B cell (primary cell): ENCODE measurements at regions not wholly inside any gene's neighbourhood (a gene's known extent, or its start where the extent isn't known, plus 50 kb on each side); places are given as distances from the start of the nearest gene placed in this dataset.

Experiments used
- ATAC-seq: fragments of 200-7000 bp; cut with Tn5 transposase; one replicate; pipeline ENCODE4 v1.10.0; 2021; ENCODE audit warnings: low read depth, mild to moderate bottlenecking, moderate number of reproducible peaks, moderate library complexity
- CTCF ChIA-PET: fragments of 350-600 bp; sonication (Branson Sonifier 250); formaldehyde crosslinking; loops from one replicate; lab custom pipeline; 2021; ENCODE audit warnings: antibody characterized with exemption, inconsistent platforms; lab: Charles Lee
- POLR2A ChIA-PET: fragments of 350-600 bp; sonication (Branson Sonifier 250); formaldehyde crosslinking; loops from one replicate; lab custom pipeline; 2021; ENCODE audit warnings: antibody characterized with exemption; lab: Charles Lee
- DNase-seq: peaks from one replicate; pipeline ENCODE4 v3.0.0; 2013
- H2AFZ ChIP-seq: 2 replicates; pipeline ENCODE4 v1.6.1; 2012; ENCODE audit warnings: mild to moderate bottlenecking, low read depth, low read length; ENCODE audit not compliant: insufficient read depth, poor library complexity, severe bottlenecking
- H3K27ac ChIP-seq, 2 donors: 1 replicate in 1 of 2; 2 replicates in 1 of 2; pipeline ENCODE4 v1.5.1; 2012 to 2013; ENCODE audit warnings: low read length in 2 of 2, mild to moderate bottlenecking in 2 of 2, moderate library complexity in 1 of 2
- H3K27me3 ChIP-seq, 4 experiments: fragments of 200-600 bp in 1 of 4; sonication (generic) in 1 of 4; replicated peaks in 1 of 4; 1 replicate in 2 of 4; 2 replicates in 2 of 4; pipeline versions ENCODE4 v1.6.1 to v1.7.0; 2013 to 2016; ENCODE audit warnings: low read length in 3 of 4, mild to moderate bottlenecking in 2 of 4, mixed read lengths in 1 of 4, moderate library complexity in 1 of 4; ENCODE audit not compliant: insufficient read depth in 4 of 4, control insufficient read depth in 3 of 4; ENCODE audit errors: control extremely low read depth in 1 of 4
- H3K36me3 ChIP-seq, 2 experiments: replicated peaks in 1 of 2; 1 replicate in 1 of 2; 2 replicates in 1 of 2; pipeline versions ENCODE4 v1.6.1 to v1.7.1; 2013; ENCODE audit warnings: low read length in 1 of 2; ENCODE audit not compliant: insufficient read depth in 2 of 2, control insufficient read depth in 1 of 2; ENCODE audit errors: control extremely low read depth in 1 of 2, extremely low read depth in 1 of 2
- H3K4me1 ChIP-seq, 2 donors: fragments of 200-600 bp in 1 of 2; sonication (generic) in 1 of 2; 1 replicate in 1 of 2; 2 replicates in 1 of 2; pipeline versions ENCODE4 v1.5.1 to v1.6.1; 2013 to 2017; ENCODE audit warnings: low read length in 2 of 2; ENCODE audit not compliant: control insufficient read depth in 2 of 2, insufficient read depth in 2 of 2
- H3K4me2 ChIP-seq: replicated peaks from 2 replicates; pipeline ENCODE3; 2012; ENCODE audit warnings: mild to moderate bottlenecking, low read depth, low read length; ENCODE audit not compliant: poor library complexity, severe bottlenecking
- H3K4me3 ChIP-seq, 5 experiments: fragments of 200-600 bp in 1 of 5; sonication (generic) in 1 of 5; 1 replicate in 3 of 5; 2 replicates in 2 of 5; pipeline versions ENCODE4 v1.5.1 to v1.7.0; 2011 to 2016; ENCODE audit warnings: low read length in 4 of 5, mild to moderate bottlenecking in 4 of 5, low read depth in 2 of 5, control low read depth in 1 of 5, moderate library complexity in 1 of 5; ENCODE audit not compliant: insufficient read depth in 1 of 5; ENCODE audit errors: control extremely low read depth in 1 of 5, extremely low read depth in 1 of 5
- H3K79me2 ChIP-seq: fragments of 200-600 bp; sonication (generic); one replicate; pipeline ENCODE4 v1.6.0; 2016; ENCODE audit warnings: low read length; ENCODE audit not compliant: control insufficient read depth, insufficient read depth
- H3K9ac ChIP-seq: fragments of 200-600 bp; sonication (generic); 2 replicates; pipeline ENCODE4 v1.6.1; 2017; ENCODE audit warnings: mild to moderate bottlenecking, low read length, moderate library complexity
- H3K9me3 ChIP-seq, 3 donors: one replicate each; pipeline versions ENCODE4 v1.6.1 to v1.7.1; 2013; ENCODE audit warnings: low read length in 2 of 3; ENCODE audit not compliant: control insufficient read depth in 2 of 3, insufficient read depth in 1 of 3; ENCODE audit errors: control extremely low read depth in 1 of 3
- H4K20me1 ChIP-seq: 2 replicates; pipeline ENCODE4 v1.6.0; 2012; ENCODE audit warnings: mild to moderate bottlenecking, low read length; ENCODE audit not compliant: insufficient read depth, control insufficient read depth, poor library complexity, severe bottlenecking
- H3K27ac Mint-ChIP-seq: one replicate; pipeline ENCODE4 v1.8.0; 2021; ENCODE audit warnings: mixed read lengths
- H3K27me3 Mint-ChIP-seq: one replicate; pipeline ENCODE4 v1.8.0; 2021; ENCODE audit warnings: mixed read lengths
- H3K4me1 Mint-ChIP-seq: one replicate; pipeline ENCODE4 v1.8.0; 2021; ENCODE audit warnings: mixed read lengths
- H3K4me3 Mint-ChIP-seq: one replicate; pipeline ENCODE4 v1.8.0; 2021; ENCODE audit warnings: mixed read lengths
- H3K9me3 Mint-ChIP-seq: one replicate; pipeline ENCODE4 v1.8.0; 2022; ENCODE audit warnings: mixed read lengths; ENCODE audit not compliant: insufficient read depth
- EZH2 ChIP-seq: IDR thresholded peaks from 2 replicates; pipeline ENCODE4 v1.6.1; 2012; ENCODE audit warnings: borderline replicate concordance, low read depth, mild to moderate bottlenecking, moderate library complexity, low read length; ENCODE audit not compliant: insufficient read depth, poor library complexity, severe bottlenecking
- WGBS: methylation state at CpG from one replicate; pipeline ENCODE4 v1.1.5; 2013; ENCODE audit warnings: missing lambda C conversion rate; ENCODE audit not compliant: insufficient coverage; 5-methylcytosine and 5-hydroxymethylcytosine counted together
- intact Hi-C: fragments of 100-400 bp; cut with micrococcal nuclease; formaldehyde crosslinking; loops from one replicate; pipeline ENCODE4 v1.10.0; 2022
- TF ChIP-seq, protein P1 (sequence below): fragments of 200-600 bp; IDR thresholded peaks from one replicate; pipeline ENCODE4 v1.8.0; 2022; ENCODE audit warnings: antibody characterized with exemption, mild to moderate bottlenecking

- ChIA-PET CTCF (no interaction called here), POLR2A (no interaction called here)
- no peak overlapping the region for H3K4me3 Mint-ChIP-seq
- Histone ChIP-seq H2AFZ (no peak overlapping the region), H3K4me3 (no peak overlapping the region), H3K27me3 (no peaks in the 10 kb centered on the region), H4K20me1 (no peaks in the 10 kb centered on the region), H3K9me3 (peaks cover 0 to 7% (median 0%) of the 10 kb centered on the region in 3 donors), H3K9ac (no peak overlapping the region), H3K27ac (no peak overlapping the region), H3K36me3 (no peaks in the 10 kb centered on the region), H3K79me2 (no peaks in the 10 kb centered on the region), H3K4me2 (no peak overlapping the region), H3K4me1 (no peaks in the 10 kb centered on the region)
- H3K9me3 Mint-ChIP-seq: no peaks in the 10 kb centered on the region
- 100% methylated on average over 1 of the region's 1 CpG for WGBS
- H3K27ac Mint-ChIP-seq: no peak overlapping the region
- TF ChIP-seq EZH2: no peak
- TF ChIP-seq, protein P1, sequence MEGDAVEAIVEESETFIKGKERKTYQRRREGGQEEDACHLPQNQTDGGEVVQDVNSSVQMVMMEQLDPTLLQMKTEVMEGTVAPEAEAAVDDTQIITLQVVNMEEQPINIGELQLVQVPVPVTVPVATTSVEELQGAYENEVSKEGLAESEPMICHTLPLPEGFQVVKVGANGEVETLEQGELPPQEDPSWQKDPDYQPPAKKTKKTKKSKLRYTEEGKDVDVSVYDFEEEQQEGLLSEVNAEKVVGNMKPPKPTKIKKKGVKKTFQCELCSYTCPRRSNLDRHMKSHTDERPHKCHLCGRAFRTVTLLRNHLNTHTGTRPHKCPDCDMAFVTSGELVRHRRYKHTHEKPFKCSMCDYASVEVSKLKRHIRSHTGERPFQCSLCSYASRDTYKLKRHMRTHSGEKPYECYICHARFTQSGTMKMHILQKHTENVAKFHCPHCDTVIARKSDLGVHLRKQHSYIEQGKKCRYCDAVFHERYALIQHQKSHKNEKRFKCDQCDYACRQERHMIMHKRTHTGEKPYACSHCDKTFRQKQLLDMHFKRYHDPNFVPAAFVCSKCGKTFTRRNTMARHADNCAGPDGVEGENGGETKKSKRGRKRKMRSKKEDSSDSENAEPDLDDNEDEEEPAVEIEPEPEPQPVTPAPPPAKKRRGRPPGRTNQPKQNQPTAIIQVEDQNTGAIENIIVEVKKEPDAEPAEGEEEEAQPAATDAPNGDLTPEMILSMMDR: no peak
- no peaks in the 10 kb centered on the region for H3K4me1 Mint-ChIP-seq
- no peak for DNase-seq
- H3K27me3 Mint-ChIP-seq: no peaks in the 10 kb centered on the region
- intact Hi-C loops: no loop called here
- no peak for ATAC-seq
These were observed 314.3 kb upstream of the CLNK start for GRCh38 chr4:10998846-10999245.

GRCh38 chr4:10984815-10985214 is 300.2 kb upstream of the CLNK start:
- ChIA-PET CTCF (no interaction called here), POLR2A (no interaction called here)
- DNase-seq (no peak), ATAC-seq (no peak)
- no peak for TF ChIP-seq EZH2
- TF ChIP-seq, protein P1: no peak
- intact Hi-C loops: no loop called here
- Histone ChIP-seq H4K20me1 (no peaks in the 10 kb centered on the region), H2AFZ (no peak overlapping the region), H3K4me1 (peaks cover 18 to 19% of the 10 kb centered on the region in 2 donors), H3K79me2 (no peaks in the 10 kb centered on the region), H3K4me2 (no peak overlapping the region), H3K4me3 (no peak overlapping the region), H3K9ac (no peak overlapping the region), H3K27ac (no peak overlapping the region), H3K9me3 (peaks cover 0 to 3% (median 1%) of the 10 kb centered on the region in 3 donors), H3K36me3 (no peaks in the 10 kb centered on the region), H3K27me3 (no peaks in the 10 kb centered on the region)
- peaks cover 2% of the 10 kb centered on the region for H3K9me3 Mint-ChIP-seq
- H3K27ac Mint-ChIP-seq: peak overlapping the region; percentile 21
- no peaks in the 10 kb centered on the region for H3K27me3 Mint-ChIP-seq
- WGBS: no CpG with 5 or more reads among the region's 2 CpGs
- H3K4me1 Mint-ChIP-seq: peaks cover 20% of the 10 kb centered on the region
- no peak overlapping the region for H3K4me3 Mint-ChIP-seq
